Left ventricle myocardium inferior (tissue), 1 donor: ENCODE measurements at regions not wholly inside any gene's neighbourhood (a gene's known extent, or its start where the extent isn't known, plus 50 kb on each side); places are given as distances from the start of the nearest gene placed in this dataset.

Source experiments
- DNase-seq: peaks from one replicate; pipeline ENCODE4 v3.0.0-alpha.2; 2020
- H3K27ac ChIP-seq: fragments of 200-600 bp; replicated peaks from 2 replicates; pipeline ENCODE4 v1.8.0; 2021
- H3K27me3 ChIP-seq: fragments of 200-600 bp; 2 replicates; pipeline ENCODE4 v1.8.0; 2021; ENCODE audit warnings: low read depth
- H3K36me3 ChIP-seq: fragments of 200-600 bp; 2 replicates; pipeline ENCODE4 v1.8.0; 2021
- H3K4me1 ChIP-seq: fragments of 200-600 bp; 2 replicates; pipeline ENCODE4 v1.8.0; 2021
- H3K4me3 ChIP-seq: fragments of 200-600 bp; 2 replicates; pipeline ENCODE4 v1.8.0; 2021; ENCODE audit warnings: mild to moderate bottlenecking, moderate library complexity
- H3K9me3 ChIP-seq: fragments of 200-600 bp; replicated peaks from 2 replicates; pipeline ENCODE4 v1.8.0; 2021
- intact Hi-C: fragments of 100-400 bp; cut with micrococcal nuclease; formaldehyde crosslinking; loops from one replicate; pipeline ENCODE4 v1.11.0; 2022
- TF ChIP-seq, protein P1 (sequence below): fragments of 200-600 bp; IDR thresholded peaks from 2 replicates; pipeline ENCODE4 v1.8.0; 2021; ENCODE audit warnings: antibody characterized with exemption, mild to moderate bottlenecking, borderline replicate concordance
- donor health status: DM: no; HTN: yes; CAD: no; lungs with severe emphysema.

DNA sequence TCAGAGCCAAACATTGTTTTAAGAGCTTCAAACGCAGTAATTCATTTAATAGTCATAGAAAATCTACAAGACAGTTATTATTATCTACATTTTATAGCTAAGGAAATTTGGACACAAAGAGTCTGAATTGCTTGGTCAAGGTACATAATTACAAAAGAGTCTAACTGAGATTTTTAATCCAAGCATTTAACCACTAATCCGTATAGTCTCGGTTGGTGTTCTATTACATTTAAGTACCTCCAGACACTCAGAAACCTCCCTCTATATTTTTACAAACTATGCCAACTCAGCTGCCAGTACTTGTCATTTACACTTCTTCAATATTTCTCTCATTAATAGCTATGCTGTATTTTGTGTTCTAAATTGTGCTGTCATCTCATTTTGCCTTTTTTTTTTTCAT is 240.2 kb upstream of the PLSCR5 start:
- H3K9me3 ChIP-seq, result no peaks in the 10 kb centered on the region
- H3K27ac ChIP-seq, result no peak overlapping the region
- H3K4me1 ChIP-seq, result no peaks in the 10 kb centered on the region
- TF ChIP-seq, protein P1, sequence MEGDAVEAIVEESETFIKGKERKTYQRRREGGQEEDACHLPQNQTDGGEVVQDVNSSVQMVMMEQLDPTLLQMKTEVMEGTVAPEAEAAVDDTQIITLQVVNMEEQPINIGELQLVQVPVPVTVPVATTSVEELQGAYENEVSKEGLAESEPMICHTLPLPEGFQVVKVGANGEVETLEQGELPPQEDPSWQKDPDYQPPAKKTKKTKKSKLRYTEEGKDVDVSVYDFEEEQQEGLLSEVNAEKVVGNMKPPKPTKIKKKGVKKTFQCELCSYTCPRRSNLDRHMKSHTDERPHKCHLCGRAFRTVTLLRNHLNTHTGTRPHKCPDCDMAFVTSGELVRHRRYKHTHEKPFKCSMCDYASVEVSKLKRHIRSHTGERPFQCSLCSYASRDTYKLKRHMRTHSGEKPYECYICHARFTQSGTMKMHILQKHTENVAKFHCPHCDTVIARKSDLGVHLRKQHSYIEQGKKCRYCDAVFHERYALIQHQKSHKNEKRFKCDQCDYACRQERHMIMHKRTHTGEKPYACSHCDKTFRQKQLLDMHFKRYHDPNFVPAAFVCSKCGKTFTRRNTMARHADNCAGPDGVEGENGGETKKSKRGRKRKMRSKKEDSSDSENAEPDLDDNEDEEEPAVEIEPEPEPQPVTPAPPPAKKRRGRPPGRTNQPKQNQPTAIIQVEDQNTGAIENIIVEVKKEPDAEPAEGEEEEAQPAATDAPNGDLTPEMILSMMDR, result no peak
- no peaks in the 10 kb centered on the region for H3K36me3 ChIP-seq
- DNase-seq, result no peak
- intact Hi-C loops, result no loop called here
- no peaks in the 10 kb centered on the region for H3K27me3 ChIP-seq
- no peak overlapping the region for H3K4me3 ChIP-seq

- no peaks in the 10 kb centered on the region for H3K27me3 ChIP-seq
- TF ChIP-seq, protein P1, result no peak
- no peak overlapping the region for H3K27ac ChIP-seq
These were observed 238.3 kb upstream of the PLSCR5 start for GRCh38 chr3:146843476-146843875.

GRCh38 chr3:146839727-146840375 is 234.7 kb upstream of the PLSCR5 start:
- H3K27me3 ChIP-seq, result no peaks in the 10 kb centered on the region
- DNase-seq, result no peak
- intact Hi-C loops, result no loop called here

More at GRCh38 chr3:146843476-146843875, 238.3 kb upstream of the PLSCR5 start:
- no peaks in the 10 kb centered on the region for H3K9me3 ChIP-seq
- no peaks in the 10 kb centered on the region for H3K4me1 ChIP-seq
- no peak overlapping the region for H3K4me3 ChIP-seq
- no peaks in the 10 kb centered on the region for H3K36me3 ChIP-seq
- no peak for DNase-seq
- intact Hi-C loops, result no loop called here

GRCh38 chr3:146838221-146838620 is 233.1 kb upstream of the PLSCR5 start:
- H3K4me3 ChIP-seq, result no peak overlapping the region
- no peaks in the 10 kb centered on the region for H3K9me3 ChIP-seq
- no peaks in the 10 kb centered on the region for H3K4me1 ChIP-seq
- no peak overlapping the region for H3K27ac ChIP-seq
- H3K27me3 ChIP-seq, result no peaks in the 10 kb centered on the region
- no peaks in the 10 kb centered on the region for H3K36me3 ChIP-seq
- TF ChIP-seq, protein P1, result no peak
- intact Hi-C loops, result no loop called here
- no peak for DNase-seq

More at GRCh38 chr3:146839727-146840375, 234.7 kb upstream of the PLSCR5 start:
- Histone ChIP-seq H3K27ac (no peak overlapping the region), H3K9me3 (no peaks in the 10 kb centered on the region), H3K36me3 (no peaks in the 10 kb centered on the region), H3K4me1 (no peaks in the 10 kb centered on the region), H3K4me3 (no peak overlapping the region)
- TF ChIP-seq, protein P1, result no peak

- no peaks in the 10 kb centered on the region for H3K4me1 ChIP-seq
- TF ChIP-seq, protein P1, result no peak
- no peaks in the 10 kb centered on the region for H3K27me3 ChIP-seq
- DNase-seq, result no peak
- no peak overlapping the region for H3K4me3 ChIP-seq
- no peaks in the 10 kb centered on the region for H3K9me3 ChIP-seq
- H3K27ac ChIP-seq, result no peak overlapping the region
- intact Hi-C loops, result no loop called here
- H3K36me3 ChIP-seq, result no peaks in the 10 kb centered on the region
These were observed 229.8 kb upstream of the PLSCR5 start for GRCh38 chr3:146834917-146835316.
